ENCODE measurements at regions not wholly inside any gene's neighbourhood (a gene's known extent, or its start where the extent isn't known, plus 50 kb on each side); places are given as distances from the start of the nearest gene placed in this dataset.

- H3K9ac ChIP-seq (ENCODE audit: low read depth in 2 of 2, low read length in 2 of 2) = no peak overlapping the region
- H3K4me1 ChIP-seq = no peaks in the 10 kb centered on the region
- H3K36me3 ChIP-seq = no peaks in the 10 kb centered on the region
- no peaks in the 10 kb centered on the region for H3K27me3 ChIP-seq
- no peaks in the 10 kb centered on the region for H3K9me3 ChIP-seq
- intact Hi-C loops (cut with DNase I) = no loop called here
- no peak overlapping the region for H3K27ac ChIP-seq
- H3K4me3 ChIP-seq = no peak overlapping the region
- no peak for TF ChIP-seq CTCF (IDR thresholded peaks at IDR 0.05)
- DNase-seq = no peak
These were observed 74.2 kb upstream of the ZPBP start for GRCh38 chr7:50166997-50167965.

- Histone ChIP-seq H3K9ac (ENCODE audit: low read depth in 2 of 2, low read length in 2 of 2) (no peak overlapping the region), H3K27ac (no peak overlapping the region), H3K4me3 (no peak overlapping the region), H3K9me3 (no peaks in the 10 kb centered on the region), H3K4me1 (no peaks in the 10 kb centered on the region), H3K27me3 (no peaks in the 10 kb centered on the region), H3K36me3 (no peaks in the 10 kb centered on the region)
- no peak for TF ChIP-seq CTCF (IDR thresholded peaks at IDR 0.05)
- intact Hi-C loops (cut with DNase I) = no loop called here
- no peak for DNase-seq
These were observed 71.6 kb upstream of the ZPBP start for GRCh38 chr7:50164559-50165170.

GRCh38 chr7:50160206-50160605 lies 67.2 kb upstream of the ZPBP start:
- H3K27me3 ChIP-seq = no peaks in the 10 kb centered on the region
- H3K4me1 ChIP-seq = no peaks in the 10 kb centered on the region
- no peak overlapping the region for H3K4me3 ChIP-seq
- no peak for DNase-seq
- no peak overlapping the region for H3K27ac ChIP-seq
- TF ChIP-seq CTCF (IDR thresholded peaks at IDR 0.05) = no peak
- intact Hi-C loops (cut with DNase I) = no loop called here
- no peaks in the 10 kb centered on the region for H3K9me3 ChIP-seq
- no peak overlapping the region for H3K9ac ChIP-seq (ENCODE audit: low read depth in 2 of 2, low read length in 2 of 2)
- no peaks in the 10 kb centered on the region for H3K36me3 ChIP-seq

- H3K9me3 ChIP-seq = no peaks in the 10 kb centered on the region
- no peak for DNase-seq
- no peak overlapping the region for H3K9ac ChIP-seq (ENCODE audit: low read depth in 2 of 2, low read length in 2 of 2)
- no peak overlapping the region for H3K4me3 ChIP-seq
- intact Hi-C loops (cut with DNase I) = no loop called here
- H3K27me3 ChIP-seq = no peaks in the 10 kb centered on the region
- H3K27ac ChIP-seq = no peak overlapping the region
- no peaks in the 10 kb centered on the region for H3K36me3 ChIP-seq
- no peak for TF ChIP-seq CTCF (IDR thresholded peaks at IDR 0.05)
- no peaks in the 10 kb centered on the region for H3K4me1 ChIP-seq
These were observed 66.1 kb upstream of the ZPBP start for GRCh38 chr7:50159154-50159553.

- DNase-seq = no peak
- no peak overlapping the region for H3K9ac ChIP-seq (ENCODE audit: low read depth in 2 of 2, low read length in 2 of 2)
- intact Hi-C loops (cut with DNase I) = no loop called here
- H3K4me3 ChIP-seq = no peak overlapping the region
- H3K36me3 ChIP-seq = no peaks in the 10 kb centered on the region
- no peaks in the 10 kb centered on the region for H3K27me3 ChIP-seq
- no peak overlapping the region for H3K27ac ChIP-seq
- no peaks in the 10 kb centered on the region for H3K9me3 ChIP-seq
- TF ChIP-seq CTCF (IDR thresholded peaks at IDR 0.05) = no peak
- H3K4me1 ChIP-seq = no peaks in the 10 kb centered on the region
These were observed 63.7 kb upstream of the ZPBP start for GRCh38 chr7:50156706-50157105.

Data from colonic mucosa (tissue), 4 donors.